NT2/D1 (cell line): ENCODE measurements at regions not wholly inside any gene's neighbourhood (a gene's known extent, or its start where the extent isn't known, plus 50 kb on each side); places are given as distances from the start of the nearest gene placed in this dataset.

ENCODE experiments used
- SUZ12 ChIP-seq: IDR thresholded peaks from 2 replicates; pipeline ENCODE4 v1.6.1; 2011; ENCODE audit not compliant: insufficient read length, insufficient read depth; ENCODE audit errors: extremely low read depth
- YY1 ChIP-seq: IDR thresholded peaks from 2 replicates; pipeline ENCODE4 v1.6.1; 2011; ENCODE audit not compliant: insufficient read length, insufficient read depth

GRCh38 chr14:38135106-38135867 is 72.4 kb upstream of the SSTR1 start:
- no peak for TF ChIP-seq YY1
- TF ChIP-seq SUZ12: no peak
